DLD1 (cell line): ENCODE measurements at regions not wholly inside any gene's neighbourhood (a gene's known extent, or its start where the extent isn't known, plus 50 kb on each side); places are given as distances from the start of the nearest gene placed in this dataset.
"Not testable (repeated sequence)": the region's sequence is repeated elsewhere in the genome, so short reads cannot be mapped to it uniquely, and the experiment has no call there.

Source experiments
- in situ Hi-C: cut with HindIII; loops from 2 replicates; pipeline ENCODE4 v1.10.0; 2017; ENCODE audit warnings: low sequenced_read_pairs

GRCh38 chr10:85284778-85285770, 956.7 kb downstream of the CCSER2 start:
- in situ Hi-C loops: no loop called here

- in situ Hi-C loops: no loop called here
Observed at GRCh38 chr10:85293483-85293882, 965.1 kb downstream of the CCSER2 start.

GRCh38 chr10:85311613-85312337, 983.4 kb downstream of the CCSER2 start:
- in situ Hi-C loops: no loop called here

- in situ Hi-C loops: no loop called here
Observed at GRCh38 chr10:85315657-85316056, 987.3 kb downstream of the CCSER2 start.

DNA sequence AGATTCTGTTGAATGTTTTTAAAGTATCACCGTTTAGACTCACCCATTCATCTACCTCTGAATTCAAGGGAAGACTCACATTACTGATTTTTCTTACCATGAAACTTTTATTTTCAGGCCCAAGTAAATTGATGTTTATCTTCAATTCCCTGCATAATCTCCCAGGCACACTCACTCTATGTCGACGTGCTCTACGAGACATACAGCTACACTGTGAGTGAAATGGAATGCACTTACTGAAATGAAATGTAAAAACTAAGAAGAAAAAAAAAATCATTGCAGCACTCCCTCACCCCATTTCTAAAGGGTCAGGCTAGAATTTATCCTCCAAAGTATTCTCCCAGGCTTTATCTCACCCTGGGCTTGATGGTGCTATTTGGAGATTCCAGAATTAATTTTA, 987.9 kb downstream of the CCSER2 start:
- in situ Hi-C loops: no loop called here

GRCh38 chr10:85317827-85318226, 989.4 kb downstream of the CCSER2 start:
- in situ Hi-C loops: no loop called here

GRCh38 chr10:85318809-85319807, 990.7 kb downstream of the CCSER2 start:
- in situ Hi-C loops: no loop called here

- in situ Hi-C loops: no loop called here
Observed at GRCh38 chr10:85319826-85320225, 991.4 kb downstream of the CCSER2 start.

DNA sequence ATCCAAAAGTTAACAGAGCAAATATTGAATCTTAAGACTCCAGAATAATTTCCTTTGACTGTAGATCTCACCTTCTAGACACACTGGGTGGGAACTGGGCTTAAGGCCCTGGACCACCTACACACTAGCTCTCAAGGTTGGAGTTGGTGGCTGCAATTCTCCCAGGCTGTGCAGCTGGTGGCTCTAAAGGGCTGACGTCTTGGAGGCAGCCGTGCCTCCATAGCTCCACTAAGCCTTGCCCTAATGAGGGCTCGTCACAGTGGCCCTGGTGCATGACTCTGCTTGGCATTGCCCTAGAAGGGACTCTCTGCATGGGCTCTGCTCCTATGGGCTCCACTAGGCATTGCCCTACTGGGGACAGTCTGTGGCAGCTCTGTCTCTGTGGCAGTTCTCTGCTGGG, 1005.2 kb downstream of the CCSER2 start:
- in situ Hi-C loops: no loop called here

GRCh38 chr10:85362401-85362800, 1004.2 kb downstream of the GRID1 start:
- in situ Hi-C loops: no loop called here

GRCh38 chr10:85377029-85377806, 989.4 kb downstream of the GRID1 start:
- in situ Hi-C loops: no loop called here

DNA sequence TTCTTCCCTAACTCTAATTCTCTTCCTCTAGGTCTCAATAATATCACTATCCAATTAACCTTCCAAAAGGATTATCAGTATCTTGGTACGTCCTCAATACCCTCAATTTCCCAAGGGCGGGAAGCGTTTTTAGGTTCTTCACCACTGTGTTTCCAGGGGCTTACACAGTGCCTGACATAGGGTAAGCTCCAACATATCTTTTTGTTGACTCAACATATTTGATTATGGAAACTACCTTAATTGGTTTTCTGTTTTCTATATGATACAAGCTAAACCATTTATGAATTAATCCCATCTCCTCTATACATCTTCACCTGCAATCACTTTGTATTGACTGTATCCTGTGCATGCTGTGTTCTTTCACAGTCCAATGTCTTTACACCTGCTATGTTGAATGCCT, 987.3 kb downstream of the GRID1 start:
- in situ Hi-C loops: no loop called here

DNA sequence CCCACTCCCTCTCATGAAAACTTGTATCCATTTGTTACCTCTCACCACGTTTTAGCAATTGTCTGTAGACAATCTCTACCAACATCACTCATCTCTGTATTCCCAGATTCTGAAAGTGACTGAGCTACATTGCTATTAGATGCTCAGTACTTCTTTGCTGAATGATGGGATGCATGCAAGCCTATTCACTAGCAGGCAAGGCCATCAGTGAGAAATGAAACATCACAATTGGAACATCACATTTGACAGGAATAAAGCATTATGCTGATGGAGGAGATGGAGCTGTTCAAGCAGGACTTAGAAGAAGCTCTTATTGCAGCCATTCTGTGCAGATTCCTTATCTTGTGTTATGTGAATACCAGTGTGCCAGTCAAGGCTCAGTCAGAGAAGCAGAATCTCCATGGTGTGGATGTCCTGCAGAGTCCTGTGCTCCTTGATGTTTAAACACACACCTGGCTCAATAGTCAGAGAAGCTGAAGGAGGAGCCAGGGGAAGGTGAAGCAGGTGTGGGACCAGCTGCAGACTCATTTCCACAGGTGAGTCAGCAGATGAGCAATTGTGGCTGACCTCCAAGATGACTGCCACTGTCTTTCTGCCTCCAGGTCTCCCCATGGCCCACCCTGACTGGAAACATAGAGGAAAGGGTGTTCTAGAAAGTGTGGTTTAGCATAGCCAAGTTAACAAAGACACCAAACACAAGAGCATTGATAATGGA, 965.5 kb downstream of the GRID1 start:
- in situ Hi-C loops: no loop called here

DNA sequence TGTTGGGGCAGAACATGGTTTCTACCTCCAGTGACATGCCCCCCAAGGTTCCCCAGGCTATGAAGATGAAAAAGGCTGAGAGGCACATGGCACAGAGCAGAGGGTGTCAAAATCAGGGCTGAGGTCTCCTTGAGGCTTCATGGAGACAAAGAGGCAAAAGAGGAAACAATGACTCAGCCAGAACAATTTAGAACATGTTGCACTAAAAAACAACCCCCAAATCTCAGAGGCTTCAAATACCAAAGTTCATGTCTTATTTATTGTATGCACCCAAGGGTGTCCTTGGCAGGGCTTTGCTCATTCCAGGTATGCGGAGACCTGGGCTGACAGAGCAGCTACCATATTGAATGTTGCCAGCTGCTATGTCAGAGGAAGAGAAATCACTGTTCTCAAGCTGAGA, 964.1 kb downstream of the GRID1 start:
- in situ Hi-C loops: no loop called here

GRCh38 chr10:85407088-85407487, 959.5 kb downstream of the GRID1 start:
- in situ Hi-C loops: no loop called here

DNA sequence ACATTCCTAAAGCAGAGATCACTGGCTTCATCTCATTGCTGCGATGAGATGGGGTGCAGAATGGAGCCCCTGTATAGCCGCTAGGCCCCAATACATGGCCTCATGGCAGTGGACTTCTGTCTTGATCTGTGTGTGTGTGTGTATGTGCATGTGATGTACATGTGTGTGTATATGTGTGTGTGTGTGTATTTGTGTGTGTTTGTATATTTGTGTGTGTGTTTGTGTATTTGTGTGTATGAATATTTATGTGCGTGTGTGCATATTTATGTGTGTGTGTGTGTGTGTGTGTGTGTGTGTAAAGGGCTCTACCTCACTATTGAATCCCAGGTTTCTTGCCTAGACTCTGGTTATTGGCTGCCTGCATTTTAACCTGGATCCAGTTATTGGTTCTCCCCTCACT, 958.2 kb downstream of the GRID1 start:
- in situ Hi-C loops: no loop called here

DNA sequence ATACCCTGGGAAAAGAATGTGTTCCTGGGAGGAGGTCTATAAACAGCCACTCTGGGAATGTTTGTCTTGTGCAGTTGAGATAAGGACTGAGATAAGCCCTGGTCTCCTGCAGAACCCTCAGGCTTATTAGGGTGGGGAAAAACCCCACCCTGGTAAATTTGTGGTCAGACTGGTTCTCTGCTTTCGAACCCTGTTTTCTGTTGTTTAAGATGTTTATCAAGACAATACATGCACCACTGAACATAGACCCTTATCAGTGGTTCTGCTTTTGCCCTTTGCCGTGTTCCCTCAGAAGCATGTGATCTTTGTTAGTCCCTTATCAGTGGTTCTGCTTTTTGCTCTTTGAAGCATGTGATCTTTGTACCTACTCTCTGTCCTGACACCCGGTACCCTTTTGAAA, 956.0 kb downstream of the GRID1 start:
- in situ Hi-C loops: not testable (repeated sequence)

DNA sequence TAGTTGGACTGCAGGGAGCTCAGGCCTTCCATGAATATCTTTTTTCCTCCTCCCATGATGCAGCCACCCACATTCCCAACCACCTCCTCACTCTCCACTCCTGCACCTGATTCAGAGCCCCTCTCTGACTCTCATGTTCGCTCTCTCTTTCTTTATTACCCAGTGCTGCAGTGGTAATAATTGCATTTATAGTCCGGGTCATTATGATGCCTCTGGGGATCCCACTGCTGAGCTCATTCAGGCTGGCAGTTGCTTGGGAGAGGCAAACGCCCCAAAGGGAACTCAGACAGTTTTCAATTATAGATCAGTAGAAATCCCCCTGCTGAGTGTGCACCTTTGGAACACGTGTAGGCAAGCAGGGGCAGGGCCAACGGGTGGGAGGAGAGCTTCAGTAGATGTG, 953.0 kb downstream of the GRID1 start:
- in situ Hi-C loops: no loop called here

DNA sequence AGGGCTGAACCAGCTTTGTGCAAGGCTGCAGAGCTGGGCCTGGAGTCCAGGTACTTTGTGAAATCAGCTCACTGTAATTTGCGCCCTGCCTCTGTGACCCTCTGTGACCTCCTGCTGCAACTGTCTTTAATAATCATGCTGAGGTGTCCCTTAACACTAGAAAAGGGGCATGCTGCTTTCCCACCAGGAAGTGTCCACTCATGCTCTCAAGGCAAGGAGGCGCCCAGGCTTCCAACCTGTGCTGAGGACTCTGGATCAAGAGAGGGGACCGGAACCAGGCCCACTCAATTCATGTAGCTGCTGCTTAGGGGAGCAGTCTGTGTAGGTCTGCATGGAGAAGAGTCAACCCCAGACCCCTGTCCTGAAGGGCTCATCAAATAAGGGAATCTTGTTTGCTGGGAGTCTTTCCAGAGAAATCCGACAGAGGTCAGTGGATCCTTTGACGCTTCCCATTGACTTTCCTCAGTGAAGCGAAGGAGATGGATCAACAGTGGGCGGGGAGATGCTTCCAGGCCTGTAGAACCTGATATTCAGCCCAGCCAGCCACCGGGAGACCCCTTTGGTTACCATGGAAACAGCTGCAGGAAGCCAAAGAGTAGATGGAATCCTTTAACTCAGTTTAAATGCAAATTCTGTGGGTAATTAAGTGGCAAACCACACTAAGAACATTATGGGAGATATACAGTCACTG, 945.9 kb downstream of the GRID1 start:
- in situ Hi-C loops: no loop called here
